ENCODE measurements at regions not wholly inside any gene's neighbourhood (a gene's known extent, or its start where the extent isn't known, plus 50 kb on each side); places are given as distances from the start of the nearest gene placed in this dataset.

- FAIRE-seq (no peak), ATAC-seq (no peak), DNase-seq (ENCODE audit: low read depth, low spot score) (no peak)
- TF ChIP-seq CBX3 (IDR thresholded peaks at IDR 0.05; ENCODE audit: borderline replicate concordance, low read depth): no peak
- TF ChIP-seq BCL3 (IDR thresholded peaks at IDR 0.05; ENCODE audit: borderline replicate concordance, insufficient read depth, low read depth, low read length, poor library complexity, severe bottlenecking): no peak
- no peak for TF ChIP-seq CEBPB (IDR thresholded peaks at IDR 0.05; ENCODE audit: borderline replicate concordance in 1 of 2, low read depth in 2 of 2, low read length in 2 of 2)
- no peak for TF ChIP-seq EP300 (IDR thresholded peaks at IDR 0.05; ENCODE audit: borderline replicate concordance in 1 of 2, control insufficient read depth in 1 of 2, low read depth in 2 of 2, low read length in 2 of 2)
- no peak for TF ChIP-seq RAD21 (IDR thresholded peaks at IDR 0.05; ENCODE audit: insufficient read depth, low read depth, low read length)
- no peak for TF ChIP-seq HCFC1 (IDR thresholded peaks at IDR 0.05; ENCODE audit: low read length)
- no peak for TF ChIP-seq BHLHE40 (IDR thresholded peaks at IDR 0.05; ENCODE audit: borderline replicate concordance in 1 of 2, low read depth in 2 of 2, low read length in 1 of 2)
- TF ChIP-seq ZBED1 (IDR thresholded peaks at IDR 0.05; ENCODE audit: borderline replicate concordance): no peak
- no peak for TF ChIP-seq SMARCA5 (IDR thresholded peaks at IDR 0.05)
- no peak for TF ChIP-seq BCL11A (IDR thresholded peaks at IDR 0.05; ENCODE audit: low read depth, low read length)
- no peak for TF ChIP-seq STAT3 (IDR thresholded peaks at IDR 0.05; ENCODE audit: low read depth, low read length)
- no peak for TF ChIP-seq SMC3 (IDR thresholded peaks at IDR 0.05; ENCODE audit: borderline replicate concordance, low read length)
- TF ChIP-seq FOS (IDR thresholded peaks at IDR 0.05; ENCODE audit: borderline replicate concordance, extremely low read depth, insufficient read length): no peak
- TF ChIP-seq NFXL1 (IDR thresholded peaks at IDR 0.05; ENCODE audit: borderline replicate concordance): no peak
- TF ChIP-seq CHD2 (IDR thresholded peaks at IDR 0.05; ENCODE audit: borderline replicate concordance, low read depth, low read length): no peak
- no peak overlapping the region for H3K4me2 ChIP-seq (ENCODE audit: control insufficient read depth, insufficient read depth)
- H3K9ac ChIP-seq (ENCODE audit: control insufficient read depth, insufficient read depth, low read length): no peak overlapping the region
- no peaks in the 10 kb centered on the region for H3K36me3 ChIP-seq (ENCODE audit: control insufficient read depth in 2 of 2, insufficient read depth in 2 of 2, low read length in 1 of 2)
- intact Hi-C loops (cut with micrococcal nuclease; ENCODE audit: unreplicated experiment): no loop called here
- no TSS peak for BruUV-seq (replicated peaks)
- H3K27ac ChIP-seq (ENCODE audit: control insufficient read depth, insufficient read depth): no peak overlapping the region
- no peak overlapping the region for H2AFZ ChIP-seq (ENCODE audit: control insufficient read depth, low read depth, low read length)
- H4K20me1 ChIP-seq (ENCODE audit: control insufficient read depth, insufficient read depth): no peaks in the 10 kb centered on the region
- ChIA-PET CTCF (no interaction called here), SMC1A (ENCODE audit: uncharacterized antibody, unreplicated experiment) (no interaction called here), RAD21 (ENCODE audit: unreplicated experiment) (no interaction called here), POLR2A (no interaction called here)
- H3K79me2 ChIP-seq (ENCODE audit: control insufficient read depth, insufficient read depth, low read length): no peaks in the 10 kb centered on the region
- no peak overlapping the region for H3K4me3 ChIP-seq
- H3K27me3 ChIP-seq (replicated peaks in 1 of 2; ENCODE audit: control insufficient read depth in 2 of 2, insufficient read depth in 2 of 2, low read length in 1 of 2): no peaks in the 10 kb centered on the region
- H3K9me3 ChIP-seq (replicated peaks; ENCODE audit: control insufficient read depth, insufficient read depth, low read length): no peaks in the 10 kb centered on the region
- 4% methylated on average over 2 of the region's 2 CpGs for WGBS (ENCODE audit: insufficient coverage, insufficient replicate concordance, low lambda C conversion rate, missing lambda C conversion rate)
- in situ Hi-C loops (cut with MboI): no loop called here
- H3K4me1 ChIP-seq (ENCODE audit: control insufficient read depth, insufficient read depth, low read length): no peaks in the 10 kb centered on the region
Observed at GRCh38 chr12:64938179-64938578, 113.7 kb downstream of the TBC1D30 start.
